HG03108 (cell line): ENCODE measurements at regions not wholly inside any gene's neighbourhood (a gene's known extent, or its start where the extent isn't known, plus 50 kb on each side); places are given as distances from the start of the nearest gene placed in this dataset.

Source experiments
- ATAC-seq: cut with Tn5 transposase; IDR thresholded peaks from one replicate; pipeline ENCODE4 v1.9.1; 2021; ENCODE audit warnings: moderate library complexity; ENCODE audit not compliant: unreplicated experiment

GRCh38 chr5:142509026-142509425 is 176.9 kb downstream of the FGF1 start:
- ATAC-seq, result no peak

- no peak for ATAC-seq
Measured at GRCh38 chr5:142508591-142508990, 177.3 kb downstream of the FGF1 start.

- ATAC-seq, result peak; percentile 36
Measured at GRCh38 chr5:142507531-142508372, 178.1 kb downstream of the FGF1 start.

GRCh38 chr5:142506756-142507155 is 179.1 kb downstream of the FGF1 start:
- ATAC-seq, result no peak

- no peak for ATAC-seq
Measured at GRCh38 chr5:142506046-142506445, 179.8 kb downstream of the FGF1 start.

GRCh38 chr5:142501890-142502289 is 177.1 kb upstream of the SPRY4 start:
- no peak for ATAC-seq

GRCh38 chr5:142500227-142500905 is 175.5 kb upstream of the SPRY4 start:
- ATAC-seq, result no peak

GRCh38 chr5:142499591-142500226 is 174.9 kb upstream of the SPRY4 start:
- no peak for ATAC-seq

GRCh38 chr5:142498298-142498697 is 173.5 kb upstream of the SPRY4 start:
- no peak for ATAC-seq

- ATAC-seq, result no peak
Measured at GRCh38 chr5:142495531-142495930, 170.7 kb upstream of the SPRY4 start.

- no peak for ATAC-seq
Measured at GRCh38 chr5:142493875-142494518, 169.2 kb upstream of the SPRY4 start.

- no peak for ATAC-seq
Measured at GRCh38 chr5:142492781-142493281, 168.0 kb upstream of the SPRY4 start.

GRCh38 chr5:142491679-142492078 is 166.9 kb upstream of the SPRY4 start:
- no peak for ATAC-seq

GRCh38 chr5:142491270-142491669 is 166.4 kb upstream of the SPRY4 start:
- ATAC-seq, result no peak

GRCh38 chr5:142486581-142486980 is 161.8 kb upstream of the SPRY4 start:
- ATAC-seq, result no peak

GRCh38 chr5:142486020-142486419 is 161.2 kb upstream of the SPRY4 start:
- ATAC-seq, result no peak

- no peak for ATAC-seq
Measured at GRCh38 chr5:142484821-142485387, 160.1 kb upstream of the SPRY4 start.

GRCh38 chr5:142482207-142482606 is 157.4 kb upstream of the SPRY4 start:
- no peak for ATAC-seq

- no peak for ATAC-seq
Measured at GRCh38 chr5:142481410-142481809, 156.6 kb upstream of the SPRY4 start.

- ATAC-seq, result no peak
Measured at GRCh38 chr5:142479854-142480519, 155.2 kb upstream of the SPRY4 start.
